HCT116 (cell line): ENCODE measurements at regions not wholly inside any gene's neighbourhood (a gene's known extent, or its start where the extent isn't known, plus 50 kb on each side); places are given as distances from the start of the nearest gene placed in this dataset.

Source experiments
- ATAC-seq: fragments of 200-7000 bp; cut with Tn5 transposase; 2 replicates; pipeline ENCODE4 v1.9.1; 2020; ENCODE audit warnings: mild to moderate bottlenecking, moderate library complexity
- BruUV-seq: library from RNA; stranded (reverse); fragments of 400-500 nt; replicated peaks from 2 replicates; lab custom pipeline; 2021; lab: Mats Ljungman, UMichigan
- CTCF ChIA-PET: fragments of 300-600 bp; sonication (Branson Sonifier 250); formaldehyde crosslinking; loops from one replicate; lab custom pipeline; 2021; ENCODE audit warnings: antibody characterized with exemption; lab: Charles Lee
- POLR2A ChIA-PET: fragments of 300-600, 350-600 bp; sonication (Branson Sonifier 250); formaldehyde crosslinking; loops from one replicate; lab custom pipeline; 2021; ENCODE audit warnings: antibody characterized with exemption; lab: Charles Lee
- RAD21 ChIA-PET, 2 experiments: fragments of 300-600 bp; sonication (Branson Sonifier 250); formaldehyde crosslinking; loops; one replicate each; lab custom pipeline; 2023; ENCODE audit warnings: low total read pairs in 2 of 2; ENCODE audit not compliant: uncharacterized antibody in 2 of 2, unreplicated experiment in 2 of 2, low non-redundant PET in 1 of 2; lab: Charles Lee
- DNase-seq: peaks from one replicate; pipeline ENCODE4 v3.0.0-alpha.2; 2010; ENCODE audit warnings: low read depth, low spot score
- H2AFZ ChIP-seq: fragments of 200-600 bp; shearing (Covaris generic), sonication (generic); 2 replicates; pipeline ENCODE4 v1.6.1; 2017; ENCODE audit warnings: low read depth, mixed run types, mixed read lengths, antibody characterized with exemption, low read length; ENCODE audit not compliant: poor library complexity, severe bottlenecking
- H3K27ac ChIP-seq: 2 replicates; pipeline ENCODE4 v1.5.1; 2012; ENCODE audit warnings: low read depth, low read length
- H3K27me3 ChIP-seq: fragments of 200-600 bp; sonication (generic); 2 replicates; pipeline ENCODE4 v1.6.1; 2016; ENCODE audit warnings: mixed run types, low read length, mixed read lengths; ENCODE audit not compliant: insufficient read depth
- H3K36me3 ChIP-seq, 2 experiments: fragments of 200-500 bp in 1 of 2; fragments of 200-600 bp in 1 of 2; sonication (Bioruptor generic) in 1 of 2; sonication (generic) in 1 of 2; 2 replicates each; pipeline versions ENCODE4 v1.5.1 to v1.6.1; 2014 to 2016; ENCODE audit warnings: low read length in 2 of 2, inconsistent platforms in 1 of 2, mixed read lengths in 1 of 2, mixed run types in 1 of 2; ENCODE audit not compliant: insufficient read depth in 2 of 2, control insufficient read depth in 1 of 2
- H3K4me1 ChIP-seq, 2 experiments: fragments of 200-600 bp in 1 of 2; sonication (generic) in 1 of 2; 2 replicates each; pipeline versions ENCODE4 v1.5.1 to v1.6.1; 2012 to 2017; ENCODE audit warnings: low read length in 2 of 2, inconsistent platforms in 1 of 2, mild to moderate bottlenecking in 1 of 2, mixed read lengths in 1 of 2, mixed run types in 1 of 2, moderate library complexity in 1 of 2; ENCODE audit not compliant: insufficient read depth in 2 of 2, control insufficient read depth in 1 of 2
- H3K4me2 ChIP-seq: fragments of 200-600 bp; sonication (generic); 2 replicates; pipeline ENCODE4 v1.6.1; 2017; ENCODE audit warnings: mixed run types, low read length, mixed read lengths
- H3K4me3 ChIP-seq, 2 experiments: fragments of 200-600 bp in 1 of 2; sonication (generic) in 1 of 2; replicated peaks in 1 of 2; 2 replicates each; pipeline ENCODE4 v1.5.1; 2011 to 2016; ENCODE audit warnings: low read length in 2 of 2, control low read depth in 1 of 2, low read depth in 1 of 2, mild to moderate bottlenecking in 1 of 2, mixed read lengths in 1 of 2, mixed run types in 1 of 2
- H3K79me2 ChIP-seq: fragments of 200-600 bp; sonication (generic); 2 replicates; pipeline ENCODE4 v1.6.1; 2017; ENCODE audit warnings: mild to moderate bottlenecking, mixed run types, low read length, moderate library complexity, mixed read lengths; ENCODE audit not compliant: insufficient read depth
- H3K9ac ChIP-seq: fragments of 200-600 bp; sonication (generic); 2 replicates; pipeline ENCODE4 v1.6.1; 2016; ENCODE audit warnings: low read length, mixed read lengths
- H3K9me2 ChIP-seq: fragments of 200-600 bp; sonication (generic), shearing (Covaris generic); 2 replicates; pipeline ENCODE4 v1.6.1; 2017; ENCODE audit warnings: mixed run types, mild to moderate bottlenecking, moderate library complexity; ENCODE audit not compliant: insufficient read depth
- H3K9me3 ChIP-seq, 2 experiments: fragments of 200-500 bp in 1 of 2; fragments of 200-600 bp in 1 of 2; sonication (Bioruptor generic) in 1 of 2; sonication (generic) in 1 of 2; 2 replicates each; pipeline ENCODE4 v1.6.1; 2014 to 2017; ENCODE audit warnings: low read length in 2 of 2, mixed read lengths in 2 of 2, inconsistent platforms in 1 of 2, low read depth in 1 of 2, mild to moderate bottlenecking in 1 of 2, mixed run types in 1 of 2, moderate library complexity in 1 of 2; ENCODE audit not compliant: control insufficient read depth in 1 of 2, insufficient read depth in 1 of 2
- H4K20me1 ChIP-seq: fragments of 200-600 bp; sonication (generic), shearing (Covaris generic); 2 replicates; pipeline ENCODE4 v1.6.1; 2017; ENCODE audit warnings: mixed run types, mild to moderate bottlenecking, moderate library complexity; ENCODE audit not compliant: insufficient read depth
- ATF3 ChIP-seq: IDR thresholded peaks from 2 replicates; pipeline ENCODE4 v1.6.1; 2012
- CEBPB ChIP-seq: IDR thresholded peaks from 2 replicates; pipeline ENCODE4 v1.6.1; 2012; ENCODE audit warnings: low read depth
- CTCF ChIP-seq, 3 experiments: fragments of 200-600 bp in 1 of 3; sonication (generic) in 1 of 3; IDR thresholded peaks in 2 of 3; conservative IDR thresholded peaks in 1 of 3; 2 replicates each; pipeline ENCODE4 v1.5.1; 2012 to 2017; ENCODE audit warnings: low read depth in 2 of 3, low read length in 2 of 3, antibody characterized with exemption in 1 of 3, borderline replicate concordance in 1 of 3, control low read depth in 1 of 3, mild to moderate bottlenecking in 1 of 3, mixed read lengths in 1 of 3, mixed run types in 1 of 3, moderate library complexity in 1 of 3; ENCODE audit not compliant: insufficient read depth in 1 of 3
- EZH2phosphoT487 ChIP-seq: fragments of 200-600 bp; IDR thresholded peaks from 2 replicates; pipeline ENCODE4 v1.6.1; 2018; ENCODE audit warnings: antibody characterized with exemption, borderline replicate concordance
- FOSL1 ChIP-seq: IDR thresholded peaks from 2 replicates; pipeline ENCODE4 v1.6.1; 2012; ENCODE audit warnings: low read depth
- MAX ChIP-seq: IDR thresholded peaks from 2 replicates; pipeline ENCODE4 v1.6.1; 2012
- POLR2AphosphoS5 ChIP-seq: IDR thresholded peaks from 2 replicates; pipeline ENCODE4 v1.6.1; 2011; ENCODE audit warnings: mild to moderate bottlenecking, low read depth, low read length, moderate library complexity
- RAD21 ChIP-seq: IDR thresholded peaks from 2 replicates; pipeline ENCODE4 v1.6.1; 2012; ENCODE audit warnings: low read depth, mild to moderate bottlenecking
- SP1 ChIP-seq: IDR thresholded peaks from 2 replicates; pipeline ENCODE4 v1.6.1; 2012; ENCODE audit warnings: low read depth
- SRF ChIP-seq: IDR thresholded peaks from 2 replicates; pipeline ENCODE4 v1.6.1; 2012; ENCODE audit warnings: low read depth
- ZFX ChIP-seq: fragments of 450-650 bp; IDR thresholded peaks from 2 replicates; pipeline ENCODE4 v1.6.1; 2017
- ZNF274 ChIP-seq: fragments of 200-500 bp; sonication (Bioruptor generic); IDR thresholded peaks from 2 replicates; pipeline ENCODE4 v1.6.1; 2014; ENCODE audit warnings: mild to moderate bottlenecking, low read depth, low read length, inconsistent platforms
- intact Hi-C: fragments of 100-400 bp; cut with micrococcal nuclease; formaldehyde crosslinking; loops from 2 replicates; pipeline ENCODE4 v1.10.0; 2022

GRCh38 chr3:40885430-40885829 lies 313.9 kb upstream of the CTNNB1 start:
- H3K79me2 ChIP-seq = no peaks in the 10 kb centered on the region
- H3K9me2 ChIP-seq = no peaks in the 10 kb centered on the region
- TF ChIP-seq EZH2phosphoT487 (no peak), SRF (no peak), MAX (no peak), ATF3 (no peak), ZFX (no peak), POLR2AphosphoS5 (no peak), ZNF274 (no peak), CEBPB (no peak), RAD21 (no peak), FOSL1 (no peak), CTCF (IDR thresholded peaks at IDR 0.05 in 2 of 3, conservative IDR thresholded peaks at IDR 0.05 in 1 of 3; ENCODE audit: borderline replicate concordance in 1 of 3, insufficient read depth in 1 of 3, low read depth in 2 of 3, low read length in 2 of 3) (no peak), SP1 (no peak)
- TF ChIP-seq, all 23 proteins: peak for 0
- H3K9ac ChIP-seq = no peak overlapping the region
- no peak overlapping the region for H3K4me2 ChIP-seq
- BruUV-seq = no TSS peak
- H3K4me3 ChIP-seq = no peak overlapping the region
- intact Hi-C loops = no loop called here
- ChIA-PET CTCF (no interaction called here), POLR2A (no interaction called here), RAD21 (no interaction called here)
- H3K27ac ChIP-seq = no peak overlapping the region
- H3K4me1 ChIP-seq = no peaks in the 10 kb centered on the region
- peaks cover 16% of the 10 kb centered on the region for H3K27me3 ChIP-seq
- no peak overlapping the region for H2AFZ ChIP-seq
- H3K9me3 ChIP-seq = no peaks in the 10 kb centered on the region
- DNase-seq (no peak), ATAC-seq (no peak)
- H4K20me1 ChIP-seq = no peaks in the 10 kb centered on the region
- H3K36me3 ChIP-seq = no peaks in the 10 kb centered on the region
